Brain microvascular endothelial cell (primary cell): ENCODE measurements at regions not wholly inside any gene's neighbourhood (a gene's known extent, or its start where the extent isn't known, plus 50 kb on each side); places are given as distances from the start of the nearest gene placed in this dataset.

Experiments
- DNase-seq: peaks from one replicate; pipeline ENCODE4 v3.0.0-alpha.2; 2020
- H3K27ac ChIP-seq: fragments of 250-450 bp; sonication (Bioruptor Pico); 2 replicates; pipeline ENCODE4 v1.5.1; 2020; ENCODE audit warnings: mild to moderate bottlenecking, moderate library complexity
- H3K27me3 ChIP-seq: fragments of 250-450 bp; sonication (Bioruptor Pico); replicated peaks from 2 replicates; pipeline ENCODE4 v1.5.1; 2020; ENCODE audit warnings: mild to moderate bottlenecking
- H3K36me3 ChIP-seq: fragments of 250-450 bp; sonication (Bioruptor Pico); replicated peaks from 2 replicates; pipeline ENCODE4 v1.5.1; 2020; ENCODE audit warnings: mild to moderate bottlenecking
- H3K4me3 ChIP-seq: 2 replicates; pipeline ENCODE4 v1.5.1; 2011; ENCODE audit warnings: low read depth, mild to moderate bottlenecking, control low read depth, low read length, moderate library complexity
- CTCF ChIP-seq: IDR thresholded peaks from 2 replicates; pipeline ENCODE4 v1.5.1; 2011; ENCODE audit warnings: low read depth, mild to moderate bottlenecking, moderate library complexity, low read length, control low read depth, inconsistent platforms; ENCODE audit errors: missing control alignments
- in situ Hi-C: cut with HindIII; loops from 2 replicates; pipeline ENCODE4 v1.10.0; 2017; ENCODE audit warnings: low sequenced_read_pairs, low pct_ligation_motif_present

DNA sequence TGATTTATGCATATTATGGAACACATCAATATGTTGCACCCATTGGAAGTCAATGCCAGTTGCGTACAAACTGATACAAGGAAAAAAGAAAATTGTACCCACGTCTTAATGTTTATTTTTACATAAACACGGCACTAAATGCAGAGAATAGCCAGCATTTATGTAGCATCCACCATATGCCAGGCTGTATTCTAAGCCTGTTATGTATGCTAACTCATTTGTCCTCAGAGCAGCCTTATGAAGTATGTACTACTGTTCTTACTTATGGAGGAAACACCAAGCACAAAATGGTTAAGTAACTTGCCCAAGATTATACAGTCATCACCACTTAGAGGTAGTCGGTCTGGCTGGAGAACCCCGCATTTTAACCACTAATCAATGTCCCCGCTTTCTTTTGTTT is 837.9 kb upstream of the RBFOX1 start:
- TF ChIP-seq CTCF: no peak
- H3K36me3 ChIP-seq: no peaks in the 10 kb centered on the region

DNA sequence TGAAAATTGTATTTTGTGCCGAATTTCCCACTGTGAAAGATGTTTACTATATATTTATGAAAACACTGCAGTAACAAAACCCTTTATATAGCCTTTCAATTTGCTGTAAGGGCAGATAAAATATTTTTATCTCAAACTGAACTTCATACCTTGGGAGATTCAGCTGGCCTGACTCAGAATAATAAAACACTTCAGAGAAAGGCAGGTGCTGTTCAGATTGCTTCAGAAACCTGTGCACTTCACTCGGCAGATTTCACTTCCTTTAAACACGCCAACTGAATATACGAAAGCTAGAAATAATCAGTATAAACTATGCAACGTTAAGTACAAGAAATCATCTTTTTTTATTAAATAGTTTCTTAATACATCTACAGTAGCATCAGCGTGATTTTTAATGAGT is 839.1 kb upstream of the RBFOX1 start:
- Histone ChIP-seq H3K27ac (no peak overlapping the region), H3K27me3 (no peaks in the 10 kb centered on the region), H3K4me3 (no peak overlapping the region), H3K36me3 (no peaks in the 10 kb centered on the region)
- no peak for DNase-seq
- in situ Hi-C loops: no loop called here
- no peak for TF ChIP-seq CTCF

More for the DNA sequence above, 837.9 kb upstream of the RBFOX1 start:
- no peak for DNase-seq
- Histone ChIP-seq H3K27ac (no peak overlapping the region), H3K27me3 (no peaks in the 10 kb centered on the region), H3K4me3 (no peak overlapping the region)
- in situ Hi-C loops: no loop called here

- no peaks in the 10 kb centered on the region for H3K36me3 ChIP-seq
- no peak overlapping the region for H3K27ac ChIP-seq
- in situ Hi-C loops: no loop called here
- TF ChIP-seq CTCF: no peak
- no peak overlapping the region for H3K4me3 ChIP-seq
- DNase-seq: no peak
- no peaks in the 10 kb centered on the region for H3K27me3 ChIP-seq
Observed at GRCh38 chr16:6492742-6493141, 839.9 kb upstream of the RBFOX1 start.

GRCh38 chr16:6484935-6485334 is 847.7 kb upstream of the RBFOX1 start:
- TF ChIP-seq CTCF: no peak
- Histone ChIP-seq H3K36me3 (no peaks in the 10 kb centered on the region), H3K4me3 (no peak overlapping the region), H3K27me3 (peaks cover 2% of the 10 kb centered on the region), H3K27ac (no peak overlapping the region)
- in situ Hi-C loops: no loop called here
- DNase-seq: no peak

DNA sequence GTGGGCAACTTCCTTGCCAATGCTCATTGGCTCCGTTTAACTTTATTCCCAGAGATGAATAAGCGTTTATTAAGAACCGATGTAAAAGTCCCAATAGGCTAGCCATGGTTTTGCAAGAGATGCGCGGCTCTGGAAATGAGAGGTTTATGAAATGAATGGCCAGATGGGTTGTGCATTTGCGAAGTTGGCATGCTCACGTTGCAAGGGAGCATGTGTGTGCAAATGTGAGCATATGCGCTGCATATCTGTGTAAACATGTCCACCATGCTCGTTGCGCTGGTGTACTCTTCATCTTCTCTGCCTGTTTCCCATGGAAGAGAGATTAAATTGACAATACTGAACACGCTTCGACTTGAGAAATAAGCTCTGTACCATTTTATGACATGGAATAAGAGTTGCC is 848.6 kb upstream of the RBFOX1 start:
- in situ Hi-C loops: no loop called here
- DNase-seq: no peak

More for the DNA sequence above, 848.6 kb upstream of the RBFOX1 start:
- Histone ChIP-seq H3K27ac (no peak overlapping the region), H3K4me3 (no peak overlapping the region), H3K36me3 (no peaks in the 10 kb centered on the region), H3K27me3 (peaks cover 2% of the 10 kb centered on the region)
- TF ChIP-seq CTCF: no peak
